HG03354 (cell line): ENCODE measurements at regions not wholly inside any gene's neighbourhood (a gene's known extent, or its start where the extent isn't known, plus 50 kb on each side); places are given as distances from the start of the nearest gene placed in this dataset.

Experiments used
- ATAC-seq: cut with Tn5 transposase; IDR thresholded peaks from one replicate; pipeline ENCODE4 v1.9.1; 2021; ENCODE audit warnings: mild to moderate bottlenecking; ENCODE audit not compliant: unreplicated experiment, poor library complexity, severe bottlenecking

DNA sequence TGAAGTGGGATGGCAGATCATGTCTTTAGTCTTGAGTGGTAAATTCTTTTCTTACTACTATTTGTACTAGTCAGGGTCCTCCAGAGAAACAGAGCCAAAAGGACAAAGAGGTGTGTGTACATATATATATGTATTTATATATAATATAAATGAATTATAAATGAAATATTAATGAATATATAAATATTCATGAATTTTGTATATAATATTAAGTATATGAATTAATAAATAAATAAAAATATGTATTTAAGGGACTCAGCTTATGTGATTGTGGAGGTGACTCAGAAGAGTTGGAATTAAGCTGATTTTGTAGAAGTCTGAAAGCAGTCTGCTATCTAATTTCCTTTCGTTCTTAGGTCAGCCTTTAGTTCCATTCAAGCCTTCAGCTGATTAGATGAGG lies 265.3 kb upstream of the MMS22L start:
- ATAC-seq = no peak

DNA sequence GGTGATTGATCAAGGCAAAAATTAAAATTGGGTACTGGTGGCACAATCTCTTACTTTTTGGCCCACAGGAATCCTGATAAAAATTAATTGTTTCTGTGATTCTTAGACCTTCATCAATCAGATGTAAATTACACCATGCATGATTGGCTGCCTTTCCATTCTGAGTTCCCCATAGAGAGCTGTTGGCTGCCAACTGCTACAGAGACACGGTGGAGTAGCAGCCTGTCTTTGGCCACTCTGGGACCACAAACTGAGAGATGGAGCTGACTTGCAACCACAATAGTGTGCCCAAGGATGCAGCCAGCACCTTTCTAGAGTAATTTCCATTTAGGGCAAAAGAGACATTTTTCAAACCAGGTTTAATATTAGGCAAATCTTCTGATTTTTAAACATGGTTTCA lies 274.3 kb upstream of the MMS22L start:
- ATAC-seq = no peak

DNA sequence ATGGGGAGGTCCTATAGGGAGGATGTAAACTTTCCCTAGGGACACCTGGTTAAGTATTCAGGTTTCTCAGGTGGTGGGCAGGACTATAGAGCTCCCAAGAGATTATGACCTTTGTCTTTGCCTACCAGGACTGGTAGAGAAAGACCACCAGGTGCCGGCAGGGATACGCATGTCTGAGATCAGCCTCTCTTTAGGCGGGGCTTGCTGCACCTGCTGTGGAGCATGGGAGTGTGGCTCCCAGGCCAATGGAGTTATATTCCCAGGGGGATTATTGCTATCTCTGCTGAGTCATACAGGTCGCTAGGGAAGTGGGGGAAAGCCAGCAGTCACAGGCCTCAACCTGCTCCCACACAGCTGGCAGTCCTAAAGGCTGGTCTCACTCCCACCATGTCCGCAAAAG lies 280.5 kb upstream of the MMS22L start:
- no peak for ATAC-seq

DNA sequence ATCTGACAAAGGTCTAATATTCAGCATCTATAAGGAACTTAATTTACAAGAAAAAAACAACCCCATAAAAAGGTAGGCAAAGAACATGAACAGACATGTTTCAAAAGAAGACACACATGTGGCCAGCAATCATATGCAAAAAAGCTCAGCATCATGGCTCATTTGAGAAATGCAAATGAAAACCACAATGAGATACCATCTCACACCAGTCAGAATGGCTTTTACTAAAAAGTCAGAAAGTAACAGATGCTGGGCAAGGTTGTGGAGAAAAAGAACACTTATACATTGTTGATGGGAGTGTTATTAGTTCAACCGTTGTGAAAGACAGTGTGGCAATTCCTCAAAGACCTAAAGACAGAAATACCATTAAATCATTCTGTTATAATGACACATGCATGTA lies 289.9 kb upstream of the MMS22L start:
- ATAC-seq = no peak

DNA sequence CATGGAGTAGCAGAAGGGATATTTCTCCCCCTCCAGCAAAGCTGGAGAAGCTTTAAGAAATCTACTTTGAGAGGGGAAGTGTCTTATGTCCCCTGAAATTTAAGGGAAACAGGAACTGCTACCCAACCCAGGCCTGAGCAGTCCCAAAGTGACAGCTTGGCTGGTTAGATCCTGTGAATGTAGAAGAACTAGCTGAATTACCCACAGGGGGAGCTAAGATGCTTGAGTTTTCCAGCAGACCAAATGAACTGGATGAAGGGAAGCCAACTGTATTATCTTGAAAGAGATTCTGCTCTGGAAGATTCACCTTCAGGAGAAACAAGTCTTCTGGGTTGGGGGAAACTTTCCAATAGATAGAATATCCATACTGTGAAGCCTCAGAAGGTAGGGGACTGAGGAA lies 303.3 kb upstream of the MMS22L start:
- ATAC-seq = no peak

DNA sequence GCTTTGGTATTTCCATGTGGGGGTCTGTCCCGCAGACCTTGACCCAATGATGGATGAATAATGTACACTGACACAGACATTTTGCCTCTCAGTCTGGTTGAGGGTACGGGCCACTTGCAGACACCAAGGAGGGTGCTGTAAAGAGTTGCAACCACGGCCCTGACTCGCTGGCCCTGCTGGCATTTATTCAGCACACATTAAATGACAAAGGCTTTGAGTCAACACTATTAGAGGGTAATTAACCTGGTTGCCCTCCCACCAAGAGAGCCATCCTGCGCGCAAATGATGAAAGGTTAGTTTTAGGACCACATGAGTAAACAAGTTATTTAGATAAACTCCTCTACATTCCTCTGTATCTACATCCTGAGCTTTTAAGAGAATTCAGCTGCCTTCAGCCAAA lies 308.9 kb upstream of the MMS22L start:
- no peak for ATAC-seq

DNA sequence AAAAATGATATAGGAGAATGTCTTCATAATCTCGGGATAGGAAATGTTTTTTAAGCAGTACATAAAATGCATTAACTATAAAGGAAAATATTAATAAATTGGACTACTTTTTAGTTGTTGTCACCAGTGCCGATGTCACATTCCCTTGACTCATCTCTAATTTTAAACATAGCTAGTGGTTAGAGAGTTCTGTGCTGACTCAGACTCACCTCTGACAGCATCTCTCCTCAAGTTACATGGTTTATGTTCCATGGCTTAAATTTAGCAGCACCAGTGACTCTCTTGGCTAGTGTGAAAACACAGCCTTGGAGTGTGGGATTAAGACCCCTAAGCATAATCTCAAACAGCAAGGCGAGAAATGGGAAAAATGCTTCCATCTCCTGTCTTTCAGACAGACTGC lies 311.8 kb upstream of the MMS22L start:
- no peak for ATAC-seq

DNA sequence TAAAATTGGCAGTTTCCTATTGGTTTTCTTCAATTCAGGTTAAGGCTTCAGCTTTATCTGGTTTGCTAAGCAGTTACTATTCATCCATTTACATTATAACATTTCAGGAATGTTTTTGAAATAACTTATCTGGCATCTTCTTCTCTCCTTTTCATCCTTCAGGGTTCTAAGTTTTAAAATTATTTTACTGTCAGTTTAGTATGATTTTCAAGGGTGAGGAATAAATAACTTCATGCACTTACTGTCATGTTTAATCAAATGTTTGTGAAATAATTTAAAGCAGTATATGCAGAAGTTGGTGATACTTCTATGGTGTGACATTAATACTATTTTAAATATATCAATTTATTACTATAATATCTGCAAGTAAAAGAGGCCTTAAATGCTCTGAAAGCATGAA lies 338.1 kb upstream of the MMS22L start:
- ATAC-seq = no peak

DNA sequence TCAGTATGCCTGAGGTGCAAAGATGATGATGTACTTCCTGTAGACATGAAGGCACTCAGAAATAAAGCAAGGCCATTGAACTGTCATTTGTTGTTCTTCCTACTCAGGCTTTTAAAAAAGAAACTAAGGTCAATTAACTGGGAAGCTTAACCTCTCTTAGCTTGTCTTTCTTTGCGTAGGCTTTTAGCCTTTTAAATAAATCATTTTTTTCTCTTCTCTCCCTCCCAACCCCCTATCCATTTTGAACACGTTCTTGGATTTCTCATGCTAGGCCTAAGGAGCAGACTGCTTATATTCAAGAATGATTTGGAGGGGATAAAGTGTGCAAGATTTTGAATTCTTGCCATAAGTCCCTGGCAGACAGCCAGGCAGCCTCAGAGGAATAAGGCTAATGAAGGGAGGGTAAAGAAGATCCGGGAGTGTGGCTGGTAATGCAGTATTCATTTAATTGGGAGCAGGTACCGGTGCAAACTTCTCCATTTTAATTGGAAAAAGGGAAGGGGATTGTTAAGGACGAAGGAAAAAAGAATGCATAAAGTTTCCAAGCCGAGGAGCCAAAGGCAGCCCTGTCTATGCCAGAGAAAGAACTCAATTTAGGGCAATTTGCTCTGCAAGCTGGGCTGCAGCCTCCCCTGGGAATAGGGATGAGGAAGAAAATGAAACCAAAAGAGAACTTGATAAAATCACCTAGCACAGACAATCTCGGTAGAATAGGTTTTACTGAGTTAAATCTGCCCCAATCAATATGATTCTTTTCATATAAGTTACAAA lies 343.8 kb upstream of the MMS22L start:
- ATAC-seq = no peak

DNA sequence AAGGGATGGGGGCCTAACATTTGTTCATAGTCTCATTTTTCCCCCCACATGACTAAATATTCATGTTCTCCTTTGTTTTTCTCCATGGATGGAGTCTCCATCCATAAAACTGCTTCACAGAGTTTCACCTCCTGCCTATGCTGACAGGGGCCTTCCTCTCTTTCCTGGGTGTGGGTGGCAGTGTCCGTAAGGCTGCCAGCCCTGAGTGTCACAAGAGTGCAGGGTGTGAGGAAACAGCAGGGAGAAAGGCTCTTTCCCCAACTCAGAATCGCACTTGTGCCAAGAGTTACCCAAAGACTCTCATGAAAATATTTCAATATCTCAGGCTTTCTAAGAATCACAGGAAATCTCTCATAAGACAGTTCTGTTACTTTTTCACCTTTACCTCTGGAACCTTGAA lies 346.2 kb upstream of the MMS22L start:
- no peak for ATAC-seq

DNA sequence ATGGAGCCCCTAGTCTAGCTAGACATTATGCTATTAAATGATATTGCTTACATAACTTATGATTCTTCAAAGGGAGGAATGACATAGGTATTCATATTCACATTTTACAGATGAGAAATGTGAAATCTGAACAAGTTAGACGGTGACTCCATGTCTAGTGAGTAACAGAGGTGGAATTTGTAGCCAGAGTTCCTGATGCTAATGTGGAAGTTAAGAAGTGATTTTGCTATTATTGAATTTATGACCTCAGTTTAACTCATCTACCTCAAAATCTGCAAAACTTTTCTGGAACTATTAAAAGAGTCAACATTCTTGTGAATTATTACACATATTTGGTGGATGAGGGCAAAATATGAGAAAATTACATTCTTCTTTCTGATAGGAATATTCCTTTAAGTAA lies 347.6 kb upstream of the MMS22L start:
- ATAC-seq = no peak

DNA sequence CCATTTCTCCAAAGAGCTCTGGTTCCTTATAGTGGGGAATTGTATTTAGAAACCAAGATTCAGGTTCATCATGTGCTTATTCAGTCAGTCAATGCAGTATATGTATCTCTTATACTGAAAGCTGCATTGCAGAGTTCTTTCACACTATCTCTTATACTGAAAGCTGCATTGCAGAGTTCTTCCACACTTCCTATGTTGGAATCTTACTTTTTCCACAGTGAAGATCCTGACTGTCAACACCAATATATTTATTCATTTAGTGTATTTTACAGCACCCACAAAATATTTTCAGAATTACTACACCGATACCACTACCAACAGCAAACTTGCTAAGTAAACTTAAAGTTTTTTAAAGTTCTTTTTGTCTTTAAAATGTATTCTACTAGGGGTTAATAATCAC lies 349.3 kb upstream of the MMS22L start:
- no peak for ATAC-seq

DNA sequence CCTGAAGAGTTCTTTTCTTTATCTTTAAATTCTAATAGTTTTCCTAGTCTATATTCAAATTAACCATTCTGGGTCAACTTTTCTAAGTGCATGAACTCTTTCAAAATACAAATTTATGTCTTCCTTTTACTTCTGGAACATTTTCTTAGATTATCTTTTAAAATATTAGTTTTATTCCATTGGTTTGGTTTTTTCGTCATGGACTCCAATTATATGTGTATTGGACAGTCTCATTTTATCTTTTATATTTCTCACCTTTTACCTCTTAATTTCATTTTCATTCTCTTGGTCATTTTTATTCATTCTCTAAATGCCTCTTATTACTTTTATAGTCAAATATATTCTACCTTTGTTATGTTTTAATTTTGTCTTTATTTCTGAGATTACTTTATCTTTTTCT lies 356.7 kb upstream of the MMS22L start:
- ATAC-seq = no peak

DNA sequence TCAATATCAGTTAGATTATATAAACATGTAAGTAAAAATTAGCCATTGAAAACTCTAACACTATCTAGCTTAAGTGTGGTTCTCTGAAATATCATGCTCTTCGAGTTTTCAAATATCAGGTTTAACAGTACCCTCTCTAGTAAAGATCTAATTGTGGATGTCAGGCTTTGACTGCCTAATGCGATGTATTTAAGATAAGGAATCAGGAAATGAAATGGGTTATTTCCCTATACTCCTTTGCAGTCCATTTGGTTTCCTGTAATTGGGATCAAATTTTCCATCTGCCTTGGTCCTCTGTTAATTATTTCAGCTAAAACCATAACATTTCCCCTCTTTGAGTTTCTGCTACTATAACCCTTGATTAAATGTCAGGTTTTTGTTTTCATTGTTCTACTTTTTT lies 361.3 kb upstream of the MMS22L start:
- no peak for ATAC-seq

DNA sequence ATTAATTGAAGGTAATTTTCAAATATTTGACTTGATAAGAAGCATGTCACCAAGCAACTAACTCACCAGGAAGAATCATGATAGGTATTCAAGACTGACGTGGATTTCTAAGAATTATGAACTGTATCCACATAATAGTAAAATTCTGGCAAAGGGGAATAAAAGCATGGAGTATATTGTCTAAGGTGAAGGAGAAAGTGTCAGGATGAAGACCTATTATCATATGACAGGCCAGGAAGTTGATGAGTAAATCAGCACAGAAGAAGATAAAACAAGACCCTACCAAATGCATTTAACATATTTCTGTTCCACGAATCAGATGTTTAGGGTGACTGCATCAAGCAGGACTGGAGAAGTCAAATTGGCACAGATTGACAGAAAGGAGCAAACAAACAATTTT lies 362.7 kb upstream of the MMS22L start:
- ATAC-seq = no peak

DNA sequence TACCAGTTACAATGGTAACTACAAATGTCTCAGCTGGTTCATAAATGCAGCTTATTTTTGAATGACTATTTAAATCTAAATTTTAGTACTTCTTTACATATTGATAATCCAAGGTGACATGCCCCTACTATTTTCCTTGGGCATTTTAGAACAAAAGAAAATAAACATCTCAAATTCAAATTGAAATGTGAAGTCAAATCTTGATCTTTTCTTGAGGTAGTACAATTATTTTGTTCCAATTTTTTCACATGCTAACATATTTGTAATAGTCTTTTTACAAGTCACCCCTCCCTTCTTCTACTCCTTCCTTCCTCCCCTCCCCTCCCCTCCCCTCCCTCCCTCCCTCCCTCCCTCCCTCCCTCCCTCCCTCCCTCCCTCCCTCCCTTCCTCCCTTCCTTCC lies 370.1 kb upstream of the MMS22L start:
- no peak for ATAC-seq

DNA sequence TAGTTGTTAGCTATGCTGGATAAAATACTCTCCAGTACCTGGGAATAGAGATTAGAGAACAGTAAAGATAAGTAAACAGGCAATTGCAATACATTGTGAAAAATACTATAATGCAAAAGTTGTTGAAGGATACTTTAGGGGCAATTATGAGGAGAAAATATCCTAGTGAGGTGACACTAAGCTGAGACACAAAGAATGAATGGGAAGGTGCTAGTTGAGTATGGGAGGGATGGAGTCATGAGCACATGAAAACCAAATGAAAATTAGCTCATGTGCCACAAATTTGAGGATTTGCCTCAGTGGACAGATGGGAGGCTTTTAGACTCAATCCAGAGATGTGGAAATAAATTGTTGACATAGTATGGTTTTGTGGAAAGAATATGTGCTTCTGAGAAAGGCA lies 370.5 kb upstream of the MMS22L start:
- ATAC-seq = no peak

DNA sequence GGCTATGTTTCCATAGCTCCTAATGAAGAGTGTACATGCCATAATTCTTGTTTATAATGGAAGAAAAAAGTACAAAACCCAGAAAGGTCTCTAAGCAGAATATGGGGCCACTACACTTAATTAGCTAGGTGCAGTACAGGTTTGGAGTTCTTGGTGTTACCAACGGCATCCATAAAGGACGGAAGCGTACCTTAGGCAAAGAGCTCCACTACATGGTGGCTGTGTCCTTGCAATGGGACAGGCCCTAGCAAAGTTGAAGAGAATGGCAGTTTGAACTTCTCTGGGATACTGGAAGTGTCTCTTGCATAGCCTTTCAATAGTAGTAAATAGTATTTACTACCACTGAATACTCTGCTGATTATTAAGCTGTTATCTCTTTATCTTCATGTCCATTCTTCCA lies 371.7 kb upstream of the MMS22L start:
- no peak for ATAC-seq

DNA sequence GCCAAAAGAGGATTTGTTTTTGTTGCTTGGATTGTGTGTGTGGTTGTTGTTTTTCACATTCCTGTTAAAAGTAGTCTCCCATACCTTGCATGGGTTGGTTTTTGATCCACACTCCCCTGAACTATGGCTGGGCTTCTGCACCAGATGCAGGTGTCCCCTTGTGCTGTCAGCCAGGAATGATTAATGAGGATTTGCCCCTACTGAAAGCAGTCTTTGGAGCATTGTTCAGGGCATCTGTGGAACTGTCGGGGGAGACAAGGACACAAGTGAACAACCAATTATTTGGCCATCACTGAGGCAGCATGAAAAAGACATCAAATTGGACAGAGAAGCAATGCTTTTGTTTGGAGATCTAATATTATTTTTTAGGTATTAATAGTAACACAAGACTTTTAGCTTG lies 373.2 kb upstream of the MMS22L start:
- no peak for ATAC-seq

DNA sequence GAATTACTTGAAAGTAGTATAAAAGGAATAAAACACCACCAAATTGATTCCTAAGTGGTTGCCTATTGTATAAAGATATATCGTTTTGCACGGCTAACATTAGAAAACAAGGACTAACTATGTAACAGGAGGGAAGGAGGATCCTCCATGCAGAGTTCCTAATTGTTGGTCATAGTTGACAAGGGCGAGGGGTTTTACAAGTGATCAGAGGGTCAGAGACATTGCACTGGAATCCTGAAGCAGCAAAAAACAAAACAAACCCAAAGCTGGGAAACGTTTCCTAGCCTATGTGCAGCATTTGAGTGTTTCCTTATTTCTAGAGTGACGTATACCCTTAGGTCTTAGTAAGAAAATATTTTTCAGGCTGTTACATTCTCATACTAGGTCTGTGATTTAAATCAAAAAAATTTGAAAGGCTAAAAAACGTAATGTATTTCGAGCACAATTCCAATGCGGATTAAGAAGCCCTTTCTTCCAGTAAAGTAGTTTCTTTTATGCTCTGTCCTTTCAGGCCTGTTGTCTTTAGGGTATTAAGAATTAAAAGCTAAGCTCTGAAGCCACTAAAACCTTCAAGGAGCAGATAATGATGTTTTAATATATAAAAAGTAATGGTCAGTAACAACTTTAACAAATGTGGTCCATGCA lies 373.8 kb upstream of the MMS22L start:
- ATAC-seq = no peak

DNA sequence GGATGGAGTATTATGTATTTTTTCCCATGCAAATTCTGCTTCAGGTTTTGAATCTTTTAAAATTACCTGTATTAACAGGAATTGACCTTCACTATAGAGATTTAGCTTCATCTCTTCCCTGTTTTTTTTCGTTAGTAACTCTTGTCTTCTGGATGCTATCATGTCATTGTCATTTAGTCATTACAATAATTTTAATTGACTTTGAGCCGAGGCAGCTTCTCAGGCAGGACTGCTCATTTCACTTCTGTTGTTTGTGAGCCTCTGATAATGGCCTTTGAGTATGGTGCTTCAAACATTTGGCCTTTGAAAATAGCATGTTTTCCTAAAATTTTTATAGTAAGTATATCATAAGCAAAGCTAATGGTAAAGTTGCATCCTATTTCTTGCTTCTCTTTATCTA lies 375.1 kb upstream of the MMS22L start:
- no peak for ATAC-seq

DNA sequence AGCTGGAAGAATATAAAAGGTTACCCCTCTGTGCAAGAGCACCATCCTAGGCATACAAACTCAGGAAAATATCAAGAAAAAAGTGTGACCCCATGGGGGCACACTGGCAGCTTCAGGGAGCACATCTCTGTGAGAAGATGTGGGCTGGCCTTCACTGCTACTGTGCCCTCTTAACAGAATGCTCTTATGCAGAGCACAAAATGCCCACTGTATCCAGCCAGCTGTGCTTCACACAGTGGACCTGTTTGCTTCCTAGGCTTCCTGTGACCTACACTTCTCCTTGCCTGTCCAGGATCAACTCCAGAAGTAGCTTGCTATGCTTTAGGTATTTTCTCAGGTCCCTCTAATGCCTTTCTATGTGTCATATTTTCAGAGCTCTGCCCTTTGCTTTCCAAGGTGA lies 380.2 kb upstream of the MMS22L start:
- ATAC-seq = no peak
